NCI-H2227 treated with DMSO at 0.1 percent for 48 hours (cell line): ENCODE measurements at regions not wholly inside any gene's neighbourhood (a gene's known extent, or its start where the extent isn't known, plus 50 kb on each side); places are given as distances from the start of the nearest gene placed in this dataset.
"Not testable (repeated sequence)": the region's sequence is repeated elsewhere in the genome, so short reads cannot be mapped to it uniquely, and the experiment has no call there.

Source experiments
- DNase-seq: peaks from one replicate; lab custom pipeline; 2025; lab: John Stamatoyannopoulos, UW

GRCh38 chr5:1635477-1635876, 111.7 kb upstream of the LPCAT1 start:
- not testable (repeated sequence) for DNase-seq

GRCh38 chr5:1634337-1634661, 110.5 kb upstream of the LPCAT1 start:
- DNase-seq: no peak

- peak; percentile 77 for DNase-seq
Observed at GRCh38 chr5:1633605-1634336, 110.0 kb upstream of the LPCAT1 start.

GRCh38 chr5:1631004-1631403, 107.2 kb upstream of the LPCAT1 start:
- not testable (repeated sequence) for DNase-seq

GRCh38 chr5:1626397-1626796, 102.6 kb upstream of the LPCAT1 start:
- DNase-seq: not testable (repeated sequence)

- not testable (repeated sequence) for DNase-seq
Observed at GRCh38 chr5:1619531-1619930, 95.8 kb upstream of the LPCAT1 start.

- DNase-seq: not testable (repeated sequence)
Observed at GRCh38 chr5:1618296-1618865, 94.6 kb upstream of the LPCAT1 start.

GRCh38 chr5:1617236-1617755, 93.5 kb upstream of the LPCAT1 start:
- not testable (repeated sequence) for DNase-seq

- DNase-seq: not testable (repeated sequence)
Observed at GRCh38 chr5:1613515-1613914, 89.8 kb upstream of the LPCAT1 start.

- not testable (repeated sequence) for DNase-seq
Observed at GRCh38 chr5:1610526-1610925, 86.8 kb upstream of the LPCAT1 start.

- DNase-seq: not testable (repeated sequence)
Observed at GRCh38 chr5:1609111-1609510, 85.4 kb upstream of the LPCAT1 start.

- not testable (repeated sequence) for DNase-seq
Observed at GRCh38 chr5:1608336-1608735, 84.6 kb upstream of the LPCAT1 start.

GRCh38 chr5:1606951-1607350, 83.2 kb upstream of the LPCAT1 start:
- DNase-seq: not testable (repeated sequence)

- DNase-seq: not testable (repeated sequence)
Observed at GRCh38 chr5:1603916-1604315, 80.2 kb upstream of the LPCAT1 start.

- not testable (repeated sequence) for DNase-seq
Observed at GRCh38 chr5:1601565-1601964, 77.8 kb upstream of the LPCAT1 start.

GRCh38 chr5:1598950-1599737, 75.4 kb upstream of the LPCAT1 start:
- DNase-seq: not testable (repeated sequence)

- not testable (repeated sequence) for DNase-seq
Observed at GRCh38 chr5:1597093-1597473, 73.3 kb upstream of the LPCAT1 start.

- not testable (repeated sequence) for DNase-seq
Observed at GRCh38 chr5:1596462-1597092, 72.8 kb upstream of the LPCAT1 start.

- peak; percentile 93 for DNase-seq
Observed at GRCh38 chr5:1594357-1595106, 70.8 kb upstream of the LPCAT1 start.

GRCh38 chr5:1593903-1594356, 70.2 kb upstream of the LPCAT1 start:
- no peak for DNase-seq

GRCh38 chr5:1588071-1588694, 64.4 kb upstream of the LPCAT1 start:
- DNase-seq: not testable (repeated sequence)
